ENCODE measurements at regions not wholly inside any gene's neighbourhood (a gene's known extent, or its start where the extent isn't known, plus 50 kb on each side); places are given as distances from the start of the nearest gene placed in this dataset.
"Not testable (repeated sequence)": the region's sequence is repeated elsewhere in the genome, so short reads cannot be mapped to it uniquely, and the experiment has no call there.

DNA sequence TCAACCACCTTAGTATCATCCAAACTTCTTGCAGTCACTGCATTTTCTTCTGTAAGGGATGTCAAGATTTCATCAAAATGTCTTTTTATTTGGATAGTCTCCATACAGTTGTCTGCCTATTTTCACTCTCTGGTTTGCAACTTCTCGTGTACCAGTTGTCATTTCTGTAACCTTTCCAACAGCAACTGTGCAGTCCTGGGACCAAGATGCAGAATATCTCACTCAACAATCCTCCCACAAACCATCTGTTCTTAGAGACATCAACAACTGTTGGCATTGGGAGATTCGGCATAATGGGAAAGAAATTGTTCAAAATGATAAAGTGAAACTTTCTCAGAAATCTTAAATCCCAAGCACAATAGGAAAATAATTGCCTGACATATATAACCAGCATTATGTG, 933.6 kb upstream of the SLC39A10 start:
- no peak for DNase-seq

DNA sequence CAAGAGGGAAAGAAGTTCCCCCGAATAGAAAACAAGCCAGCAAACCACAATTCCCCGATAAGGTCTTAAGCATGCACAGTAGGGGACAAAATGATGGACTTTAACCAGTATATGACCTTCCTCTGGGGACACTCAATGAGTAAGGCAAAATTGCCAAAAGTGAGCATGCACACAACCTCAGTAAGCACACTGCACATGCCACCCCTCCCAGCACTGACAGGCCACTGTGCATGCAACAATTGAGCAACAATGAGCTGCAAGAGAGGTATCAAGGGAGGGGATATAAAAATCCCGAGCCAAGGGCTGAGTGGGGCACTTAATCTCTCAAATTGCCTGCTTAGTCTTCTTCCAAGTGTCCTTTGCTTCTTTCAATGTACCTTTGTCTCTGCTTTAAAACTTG, 935.8 kb upstream of the SLC39A10 start:
- DNase-seq: no peak

DNA sequence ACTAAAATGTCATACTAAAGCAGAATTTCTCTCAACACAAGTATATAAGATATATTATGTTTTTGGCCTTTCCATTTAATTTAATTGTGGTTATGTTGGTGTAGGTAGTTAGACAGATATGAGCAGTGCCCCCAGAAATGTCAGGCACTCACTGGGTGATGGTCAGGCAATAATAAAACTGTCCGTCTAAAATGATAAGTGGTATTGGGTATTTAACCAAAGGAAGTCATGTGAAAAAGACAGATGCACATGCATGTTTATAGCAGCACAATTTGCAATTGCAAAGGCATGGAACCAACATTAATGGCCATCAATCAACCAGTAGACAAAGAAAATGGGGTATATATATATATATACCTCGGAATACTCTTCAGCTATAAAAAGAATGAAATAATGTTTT, 936.6 kb upstream of the SLC39A10 start:
- DNase-seq: no peak

DNA sequence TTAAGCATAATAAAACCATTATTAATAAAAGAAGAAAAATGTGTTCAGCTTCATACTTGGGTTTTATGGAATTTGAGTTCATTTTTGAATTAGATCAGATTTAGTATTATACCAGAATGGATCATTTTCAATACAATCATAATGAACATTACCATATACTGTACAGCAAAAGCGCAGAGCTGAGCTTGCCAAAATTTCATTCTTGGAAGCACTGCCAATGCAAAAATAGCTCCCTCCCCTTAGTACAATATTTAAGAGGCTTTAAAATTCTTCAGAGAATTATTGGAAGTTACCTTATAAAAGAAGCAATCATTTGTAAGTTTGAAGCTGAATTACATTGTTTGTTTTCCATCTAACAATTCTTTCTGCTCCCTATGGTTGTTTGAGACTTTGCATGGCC, 938.1 kb upstream of the SLC39A10 start:
- DNase-seq: no peak

DNA sequence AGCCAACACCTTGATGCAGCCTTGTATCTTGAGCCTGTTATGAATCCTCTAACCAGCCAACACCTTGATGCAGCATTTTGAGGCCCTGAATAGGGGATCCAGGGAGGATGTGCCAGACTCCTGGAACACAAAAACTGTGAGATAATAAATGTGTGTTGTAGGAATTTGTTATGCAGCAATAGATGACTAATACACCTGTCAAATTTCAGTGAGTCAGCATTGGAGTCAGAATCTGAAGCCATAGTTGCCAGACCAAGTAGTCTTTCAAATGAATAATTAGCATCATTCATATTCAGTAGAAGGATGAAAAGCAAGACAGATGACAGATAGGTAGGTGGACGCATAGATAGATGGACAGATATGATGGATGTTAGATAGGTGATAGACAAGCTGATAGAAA, 942.5 kb upstream of the SLC39A10 start:
- no peak for DNase-seq

DNA sequence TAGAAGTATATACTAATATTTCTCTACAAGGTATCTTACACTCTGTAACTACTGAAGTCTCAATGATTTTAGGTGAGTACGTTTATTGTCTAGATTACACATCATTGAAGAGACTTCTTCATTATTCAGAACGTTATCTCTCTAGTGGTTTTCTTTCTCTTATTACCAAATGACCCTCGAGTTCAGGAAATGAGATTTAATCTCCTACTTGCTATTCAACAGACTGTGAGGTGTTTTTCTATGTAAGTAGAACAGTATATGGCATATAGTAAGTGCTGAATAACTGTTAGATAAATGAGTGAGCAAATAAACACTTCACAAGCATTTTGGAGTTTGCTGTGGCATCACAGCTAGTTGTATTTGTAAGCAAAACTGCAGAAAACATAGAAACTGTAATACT, 947.2 kb upstream of the SLC39A10 start:
- DNase-seq: no peak

DNA sequence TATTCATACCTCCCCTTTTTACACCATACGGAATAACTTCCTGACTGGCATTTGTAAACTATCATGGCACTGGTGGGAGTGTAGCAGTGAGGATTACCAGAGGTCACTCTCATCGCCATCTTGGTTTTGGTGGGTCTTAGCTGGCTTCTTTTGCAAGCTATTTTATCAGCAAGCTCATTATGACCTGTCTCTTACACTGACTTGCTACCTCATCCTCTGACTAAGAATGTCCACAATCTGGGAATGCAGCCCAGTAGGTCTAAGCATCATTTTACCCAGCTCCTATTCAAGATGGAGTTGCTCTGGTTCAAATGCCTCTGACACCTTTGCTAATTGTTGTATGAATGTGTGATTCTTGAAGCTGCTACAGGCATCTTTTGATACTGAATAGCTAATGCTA, 950.8 kb upstream of the SLC39A10 start:
- DNase-seq: no peak

DNA sequence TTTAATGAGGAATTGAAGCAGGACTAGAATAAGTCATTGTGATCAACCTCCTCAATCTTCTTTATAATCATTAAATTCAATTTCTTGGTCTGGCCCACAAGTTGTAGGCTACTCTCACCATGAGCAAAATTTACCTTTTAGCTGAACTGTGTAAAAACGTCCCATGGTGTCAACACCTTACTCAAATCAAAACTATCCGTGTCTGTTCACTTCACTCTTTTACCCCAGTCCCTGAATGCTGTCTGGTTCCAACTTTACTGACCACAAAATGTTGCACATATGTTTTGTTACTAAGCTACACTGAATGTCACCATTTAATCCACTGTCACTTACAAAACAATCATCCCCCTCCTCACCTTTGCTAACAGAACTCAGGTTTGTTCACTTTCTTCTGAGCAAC, 951.6 kb upstream of the SLC39A10 start:
- DNase-seq: no peak

DNA sequence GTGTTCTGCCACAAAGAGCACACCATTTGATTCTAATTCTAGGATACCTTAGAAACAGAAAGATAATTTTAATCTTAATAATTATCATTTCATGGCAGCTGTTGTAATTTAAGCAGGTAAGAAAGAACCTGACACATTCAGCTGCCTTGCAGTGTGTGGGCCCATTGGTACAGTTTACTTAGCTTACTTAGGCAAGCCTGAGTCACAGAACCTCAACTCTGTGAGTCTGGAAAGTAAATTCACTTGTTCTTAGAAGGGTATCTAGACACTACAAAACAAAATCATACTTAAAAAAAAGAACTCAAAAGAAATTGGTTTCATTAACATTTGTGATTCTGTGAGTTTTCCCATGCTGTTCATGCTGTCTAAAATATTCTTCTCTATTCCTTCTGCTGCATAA, 956.3 kb upstream of the SLC39A10 start:
- DNase-seq: no peak

DNA sequence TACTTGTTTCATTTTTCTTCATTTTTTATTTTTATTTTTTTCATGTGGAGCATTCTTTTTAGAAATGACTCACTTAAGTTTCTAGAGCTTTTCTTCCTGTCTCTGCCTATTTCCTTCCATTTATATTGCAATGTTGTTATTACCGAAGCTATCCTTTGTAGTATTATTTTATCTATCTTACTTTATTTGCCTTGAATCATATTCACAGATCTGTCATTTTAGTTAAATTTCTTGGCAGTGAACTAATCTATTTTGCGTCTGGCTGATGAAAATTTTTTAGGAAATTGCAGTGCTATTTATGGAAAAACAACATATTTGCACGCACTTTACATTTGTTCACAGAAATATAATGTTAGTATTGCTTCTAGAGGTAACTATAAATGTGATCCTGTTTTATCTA, 956.9 kb upstream of the SLC39A10 start:
- no peak for DNase-seq

DNA sequence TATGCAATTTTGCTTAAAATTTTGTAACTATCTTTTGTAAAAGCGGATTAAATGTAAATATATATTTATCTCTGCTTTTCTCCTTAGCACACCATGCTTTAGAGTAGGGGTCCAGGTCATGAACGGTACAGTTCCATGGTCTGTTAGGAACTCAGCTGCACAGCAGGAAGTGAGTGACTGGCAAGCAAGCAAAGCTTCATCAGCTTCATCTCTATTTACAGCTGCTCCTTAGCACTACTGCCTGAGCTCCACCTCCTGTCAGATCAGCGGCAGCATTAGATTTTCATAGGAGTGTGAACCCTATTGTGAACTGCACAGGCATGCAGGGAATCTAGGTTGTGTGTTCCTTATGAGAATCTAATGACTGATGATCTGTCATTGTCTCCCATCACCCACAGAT, 959.0 kb upstream of the SLC39A10 start:
- DNase-seq: no peak

DNA sequence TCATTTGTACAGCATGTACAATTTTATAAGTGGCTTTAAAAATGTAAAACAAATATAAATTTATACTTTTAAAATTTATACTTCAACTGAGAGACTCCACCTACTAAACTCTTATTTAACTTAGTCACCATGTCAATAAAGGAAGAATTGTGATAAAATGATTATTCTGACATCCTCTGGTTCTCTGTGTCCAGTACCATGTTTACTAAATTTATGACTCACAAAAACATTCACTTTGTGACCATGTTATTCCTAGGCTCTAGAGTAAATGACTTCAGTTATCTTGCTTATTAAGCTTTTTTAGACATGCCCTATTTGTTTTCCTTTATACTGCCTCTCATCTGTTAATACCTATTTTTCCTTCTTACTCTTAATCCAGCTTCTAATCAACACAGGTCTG, 959.6 kb upstream of the SLC39A10 start:
- no peak for DNase-seq

DNA sequence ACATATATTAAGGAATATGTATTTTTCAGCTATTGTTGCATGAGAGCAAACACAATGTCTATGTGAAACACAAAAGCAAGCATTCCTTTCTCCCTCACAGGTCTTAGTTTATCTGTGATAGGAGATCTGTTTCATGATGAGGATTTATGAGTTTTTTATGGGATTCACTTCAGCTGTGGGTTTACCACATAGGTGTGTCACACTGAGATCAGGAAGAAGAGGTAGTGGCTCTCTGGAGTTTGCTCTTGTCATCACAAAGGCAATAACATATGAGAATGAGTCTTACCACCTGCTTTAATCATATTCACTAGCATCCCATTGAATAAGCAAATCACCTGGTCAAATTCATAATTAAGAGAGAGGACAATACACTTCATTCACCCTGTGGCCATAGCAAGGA, 960.3 kb upstream of the SLC39A10 start:
- DNase-seq: no peak

DNA sequence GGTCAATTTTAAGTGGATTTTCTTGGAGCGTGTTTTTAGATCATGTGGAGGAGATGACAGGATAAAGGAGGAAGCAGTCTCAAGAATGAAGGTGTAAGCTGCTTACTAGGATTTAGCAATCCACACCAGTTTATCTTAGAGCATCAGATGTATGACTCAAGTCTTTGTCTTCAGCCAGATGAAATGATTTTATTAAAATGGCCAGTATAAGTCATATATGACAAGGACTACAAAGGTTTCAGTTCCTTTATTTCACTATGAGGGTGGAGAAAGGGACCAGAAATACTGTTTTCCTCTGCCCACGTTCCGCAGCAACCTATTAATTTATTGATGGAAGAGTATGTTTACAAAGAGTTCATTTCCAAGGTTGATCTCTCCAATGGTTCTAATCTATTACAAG, 970.5 kb upstream of the SLC39A10 start:
- no peak for DNase-seq

DNA sequence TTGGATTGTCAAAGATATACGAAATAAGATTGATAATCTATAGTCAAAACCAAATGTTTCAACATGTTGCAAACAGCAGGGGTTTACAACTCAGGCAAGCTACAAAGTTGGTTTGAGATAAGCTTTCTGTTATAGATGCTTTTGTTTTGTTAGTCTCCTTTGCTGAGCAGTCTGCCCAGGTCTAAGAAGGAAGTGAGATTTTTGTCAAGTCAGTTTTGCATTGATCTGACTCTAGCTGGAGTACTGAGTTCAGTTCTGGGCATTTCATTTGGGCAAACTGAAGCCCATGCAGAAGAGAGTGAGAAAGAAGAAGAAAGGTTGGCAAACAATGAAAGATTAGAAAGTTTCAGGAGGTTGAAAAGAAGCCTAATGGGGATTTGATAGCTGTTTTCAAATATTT, 983.0 kb upstream of the SLC39A10 start:
- no peak for DNase-seq

DNA sequence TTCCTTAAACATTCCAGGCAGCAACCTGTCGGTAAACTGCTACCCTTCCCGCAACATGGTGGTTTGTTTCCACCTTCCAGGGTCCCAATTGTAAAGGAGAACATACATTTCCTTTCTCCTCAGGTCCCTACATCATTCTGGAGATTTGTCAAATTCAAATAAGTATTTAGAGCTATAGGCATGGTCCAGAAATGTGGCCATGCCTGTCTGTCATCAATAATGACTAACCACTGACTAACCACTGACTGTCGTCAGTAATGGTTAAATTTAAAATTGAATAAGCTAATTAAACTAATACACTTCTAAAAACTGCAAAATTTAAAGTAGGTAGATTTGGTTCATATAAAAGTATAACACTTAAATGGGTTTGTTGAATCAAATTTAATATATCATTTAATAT, 984.0 kb upstream of the SLC39A10 start:
- no peak for DNase-seq

DNA sequence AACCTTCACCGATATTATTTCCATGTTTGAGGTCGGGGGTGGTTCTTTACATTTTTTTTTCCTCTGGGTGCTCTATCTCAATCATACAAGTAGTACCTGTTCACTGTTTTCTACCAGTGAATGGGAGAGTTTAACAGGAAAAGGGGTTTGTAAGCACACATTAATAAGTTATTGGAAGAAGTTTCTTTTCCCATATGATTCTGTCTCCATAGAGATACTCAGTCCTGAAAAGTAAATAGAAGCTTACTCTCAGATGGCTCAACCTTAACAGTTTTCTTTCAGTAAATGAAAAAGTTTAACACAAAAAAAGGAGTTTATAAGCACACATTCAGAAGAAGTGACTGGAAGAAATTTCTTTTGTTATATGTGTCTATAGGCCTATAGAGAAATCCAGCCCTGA, 995.6 kb upstream of the SLC39A10 start:
- no peak for DNase-seq

DNA sequence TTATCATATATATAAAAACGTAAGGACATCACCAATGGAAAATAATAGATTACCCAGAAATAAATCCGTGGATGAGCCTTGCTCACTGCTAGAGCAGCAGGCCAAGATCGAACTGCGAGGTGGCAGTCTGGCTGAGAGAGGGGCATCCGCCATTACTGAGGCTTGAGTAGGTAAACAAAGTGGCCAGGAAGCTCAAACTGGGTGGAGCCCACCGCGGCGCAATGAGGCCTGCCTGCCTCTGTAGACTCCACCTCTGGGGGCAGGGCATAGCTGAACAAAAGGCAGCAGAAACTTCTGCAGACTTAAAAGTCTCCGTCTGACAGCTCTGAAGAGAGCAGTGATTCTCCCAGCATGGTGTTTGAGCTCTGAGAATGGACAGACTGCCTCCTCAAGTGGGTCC, 1018.0 kb upstream of the SLC39A10 start:
- DNase-seq: not testable (repeated sequence)

DNA sequence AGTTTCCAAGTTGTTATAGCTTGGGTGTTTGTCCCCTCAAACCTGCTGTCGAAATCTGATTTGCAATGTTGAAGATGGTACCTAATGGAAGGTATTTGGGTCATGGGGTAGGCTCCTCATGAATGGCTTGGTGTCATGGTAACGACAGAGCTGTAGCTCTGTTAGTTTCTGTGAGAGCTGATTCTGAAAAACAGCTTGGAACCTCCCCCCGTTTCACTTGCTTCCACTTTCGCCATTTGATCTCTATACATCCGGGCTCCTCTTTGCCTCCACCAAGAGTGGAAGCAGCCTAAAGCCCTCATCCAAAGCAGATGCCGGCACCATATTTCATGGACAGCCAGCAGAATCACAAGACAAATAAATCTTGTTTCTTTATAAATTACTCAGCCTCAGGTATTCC, 1035.1 kb upstream of the SLC39A10 start:
- DNase-seq: no peak

DNA sequence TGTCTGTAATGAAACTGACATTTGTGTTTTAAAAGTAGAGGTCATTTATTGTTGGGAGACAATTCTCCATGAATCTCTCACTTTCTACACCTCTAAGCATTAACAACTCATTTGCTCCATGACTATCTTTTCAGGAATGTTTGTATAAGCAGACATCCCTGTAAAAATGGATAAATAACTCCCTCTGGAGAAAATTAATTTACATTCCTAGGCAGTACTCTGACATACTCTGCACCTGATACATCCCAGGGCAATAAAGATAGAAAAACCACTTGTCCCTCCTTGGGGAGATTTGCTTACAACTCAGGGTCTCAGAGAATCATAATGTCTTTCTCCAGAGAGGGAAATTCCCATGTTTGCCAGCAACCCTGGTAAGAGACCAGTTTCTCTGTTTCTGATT, 1037.7 kb upstream of the SLC39A10 start:
- DNase-seq: no peak

DNA sequence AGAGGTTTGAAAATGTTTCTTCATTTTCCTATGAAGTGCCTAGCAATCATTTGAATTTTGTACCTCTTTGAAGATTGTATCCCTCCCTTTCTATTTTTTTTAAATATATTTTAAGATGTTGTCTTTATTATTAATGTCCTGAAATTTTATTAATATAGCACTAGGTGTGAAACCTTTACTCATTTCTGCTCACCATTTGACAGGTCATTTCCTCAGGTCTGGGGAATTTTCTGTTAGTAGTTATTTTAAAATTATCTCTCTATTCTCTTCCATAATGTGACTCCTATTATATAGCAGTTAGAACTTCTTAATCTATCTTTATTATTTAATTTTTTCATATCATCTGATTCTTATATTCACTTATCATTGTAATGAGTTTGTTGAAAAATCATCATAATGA, 1038.6 kb upstream of the SLC39A10 start:
- DNase-seq: no peak

DNA sequence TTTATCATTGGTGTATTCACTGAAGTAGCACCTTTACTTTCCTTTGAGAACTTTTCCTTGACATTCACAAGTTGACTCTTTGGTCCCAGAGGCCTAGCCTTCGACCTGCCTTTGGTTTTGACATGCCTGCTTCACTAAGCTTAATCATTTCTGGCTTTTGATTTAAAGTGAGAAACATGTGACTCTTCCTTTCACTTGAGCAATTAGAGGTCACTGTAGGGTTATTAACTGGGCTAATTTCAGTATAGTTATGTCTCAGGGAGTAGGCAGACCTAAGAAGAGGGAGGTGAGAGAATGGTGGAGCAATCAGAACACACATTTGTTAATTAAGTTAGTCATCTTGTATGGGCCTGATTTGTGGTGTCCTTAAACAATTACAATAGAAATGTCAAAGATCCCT, 1040.7 kb upstream of the SLC39A10 start:
- DNase-seq: no peak

DNA sequence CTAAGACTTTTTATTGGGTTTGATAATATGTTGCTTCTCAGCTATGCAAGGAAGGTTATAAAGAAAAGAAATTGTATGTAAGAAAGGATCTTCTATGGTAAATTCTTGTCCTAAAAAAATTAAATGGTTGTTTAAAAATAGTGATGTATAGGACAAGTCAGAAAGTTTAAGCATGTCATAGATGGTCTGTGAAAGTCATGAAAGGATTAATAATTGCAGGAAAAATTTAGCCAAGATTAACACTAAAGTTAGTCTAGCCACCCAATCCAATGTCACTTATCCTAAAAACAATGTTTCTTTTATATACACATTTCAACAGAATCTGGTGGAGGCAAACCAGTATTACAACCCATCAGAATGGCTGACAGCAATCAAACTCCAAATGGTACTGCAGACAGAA, 1046.7 kb upstream of the SLC39A10 start:
- DNase-seq: no peak

DNA sequence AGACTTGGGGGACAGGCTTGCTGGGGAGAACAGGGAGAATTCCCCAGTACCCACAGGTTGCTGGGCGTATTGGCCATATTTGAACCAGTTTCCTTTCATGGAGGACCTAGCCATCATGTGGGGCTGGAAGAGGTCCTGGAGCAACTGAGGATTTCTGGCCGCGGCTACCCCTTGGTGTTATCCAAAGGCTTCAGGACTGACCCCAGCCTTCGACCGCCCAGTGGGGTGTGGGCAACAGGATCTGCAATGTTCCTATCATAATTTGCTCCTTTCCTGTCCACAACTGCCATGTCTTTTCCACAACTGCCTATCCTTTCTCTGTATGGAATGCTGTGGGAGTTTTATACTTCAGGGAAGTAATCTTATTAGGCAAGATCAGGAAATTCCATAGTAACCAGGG, 1053.6 kb upstream of the SLC39A10 start:
- no peak for DNase-seq

DNA sequence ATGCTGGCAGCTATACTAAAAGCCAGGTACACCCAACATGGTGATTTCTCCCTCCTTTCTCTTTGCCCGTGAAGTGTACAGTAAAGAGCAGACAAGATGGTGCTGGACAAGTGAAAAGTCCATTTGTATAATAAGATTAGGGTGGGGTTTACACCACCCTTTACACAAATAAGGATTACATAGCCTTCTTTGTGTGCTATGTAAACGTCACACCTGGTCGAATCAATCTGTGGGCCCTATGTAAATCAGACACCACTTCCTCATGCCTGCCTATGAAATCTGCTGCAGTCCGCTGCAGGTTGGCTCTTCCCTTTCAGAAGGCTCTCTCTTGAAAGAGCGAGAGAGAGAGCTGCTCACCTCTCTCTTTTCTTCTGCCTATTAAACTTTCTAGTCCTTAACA, 1054.3 kb upstream of the SLC39A10 start:
- no peak for DNase-seq

DNA sequence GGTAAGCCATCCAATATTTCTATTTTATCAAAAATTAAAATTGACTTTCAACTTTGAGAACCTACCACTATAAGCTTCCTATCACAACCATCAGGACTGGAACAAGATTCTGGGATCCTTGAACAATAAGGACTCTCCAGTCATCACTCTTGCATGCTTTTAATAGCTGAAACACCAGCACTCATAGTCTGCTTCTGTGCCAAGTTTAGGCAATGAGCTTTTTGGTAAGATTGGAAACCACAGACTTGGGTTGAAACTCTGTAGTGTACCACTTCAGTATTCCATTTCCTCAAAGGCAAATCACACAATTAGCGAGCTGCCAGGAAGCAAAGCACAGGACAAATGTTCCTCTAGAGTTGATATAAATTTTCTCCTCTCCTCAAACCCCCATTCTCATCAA, 1065.8 kb upstream of the SLC39A10 start:
- DNase-seq: no peak
